ENCODE measurements at regions not wholly inside any gene's neighbourhood (a gene's known extent, or its start where the extent isn't known, plus 50 kb on each side); places are given as distances from the start of the nearest gene placed in this dataset.
A peak's percentile ranks its signal among the peaks of the same experiment; 100 is the strongest.
"Not testable (repeated sequence)": the region's sequence is repeated elsewhere in the genome, so short reads cannot be mapped to it uniquely, and the experiment has no call there.

- Histone ChIP-seq H3K4me1 (ENCODE audit: insufficient read depth, low read length) (peaks cover 18% of the 10 kb centered on the region), H4K20me1 (ENCODE audit: insufficient read depth, low read length) (peaks cover 46% of the 10 kb centered on the region), H3K79me2 (ENCODE audit: insufficient read depth, low read length) (peaks cover 90% of the 10 kb centered on the region)
- H3K36me3 ChIP-seq (replicated peaks in 1 of 2; ENCODE audit: control insufficient read depth in 1 of 2, insufficient read depth in 2 of 2, low read length in 2 of 2); H3K27ac ChIP-seq (ENCODE audit: extremely low read length, insufficient read depth, low read length); H3K4me2 ChIP-seq (ENCODE audit: low read depth, low read length); H3K9ac ChIP-seq (ENCODE audit: insufficient read depth, low read depth, low read length); BruUV-seq (replicated peaks); H3K4me3 ChIP-seq (replicated peaks in 1 of 3; ENCODE audit: insufficient read depth in 1 of 3, low read depth in 2 of 3, low read length in 3 of 3); DNase-seq (ENCODE audit: low spot score); H3K9me3 ChIP-seq (ENCODE audit: low read length); H2AFZ ChIP-seq (ENCODE audit: low read length); H3K27me3 ChIP-seq (ENCODE audit: control insufficient read depth in 1 of 2, insufficient read depth in 2 of 2, low read length in 2 of 2); ATAC-seq; POLR2A ChIA-PET; FAIRE-seq; in situ Hi-C loops (cut with HindIII; ENCODE audit: extremely low pct_ligation_motif_present, low pct_unique_long_range_greater_than_20kb); CTCF ChIA-PET (ENCODE audit: low intra/inter-chr PET ratio, low total read pairs); intact Hi-C loops (cut with micrococcal nuclease; ENCODE audit: unreplicated experiment): not testable (repeated sequence)
- WGBS (ENCODE audit: low lambda C conversion rate), result 100% methylated on average over 2 of the region's 2 CpGs
- TF ChIP-seq ZNF431 (CRISPR knock-in tag; IDR thresholded peaks at IDR 0.05; ENCODE audit: borderline replicate concordance, low read depth), result peak; percentile 98
Observed at GRCh38 chr6:144381499-144381898, 96.4 kb downstream of the UTRN start.

- Histone ChIP-seq H3K9me3 (ENCODE audit: low read length) (no peaks in the 10 kb centered on the region), H3K36me3 (replicated peaks in 1 of 2; ENCODE audit: control insufficient read depth in 1 of 2, insufficient read depth in 2 of 2, low read length in 2 of 2) (peaks cover 0 to 2% of the 10 kb centered on the region in 2 experiments; a peak in 3 of 5 replicates), H3K9ac (ENCODE audit: insufficient read depth, low read depth, low read length) (no peak overlapping the region), H3K4me3 (replicated peaks in 1 of 3; ENCODE audit: insufficient read depth in 1 of 3, low read depth in 2 of 3, low read length in 3 of 3) (no peak overlapping the region), H3K27me3 (ENCODE audit: control insufficient read depth in 1 of 2, insufficient read depth in 2 of 2, low read length in 2 of 2) (no peaks in the 10 kb centered on the region), H3K27ac (ENCODE audit: extremely low read length, insufficient read depth, low read length) (no peak overlapping the region), H3K79me2 (ENCODE audit: insufficient read depth, low read length) (peaks cover 85% of the 10 kb centered on the region), H4K20me1 (ENCODE audit: insufficient read depth, low read length) (peaks cover 35% of the 10 kb centered on the region), H3K4me2 (ENCODE audit: low read depth, low read length) (no peak overlapping the region), H3K4me1 (ENCODE audit: insufficient read depth, low read length) (peaks cover 4% of the 10 kb centered on the region; the same call in 1 of the 2 replicates), H2AFZ (ENCODE audit: low read length) (no peak overlapping the region)
- 98% methylated on average over 2 of the region's 2 CpGs for WGBS (ENCODE audit: low lambda C conversion rate)
- in situ Hi-C loops (cut with HindIII; ENCODE audit: extremely low pct_ligation_motif_present, low pct_unique_long_range_greater_than_20kb) (no loop called here), intact Hi-C loops (cut with micrococcal nuclease; ENCODE audit: unreplicated experiment) (no loop called here)
- DNase-seq (ENCODE audit: low spot score), result no peak
- ChIA-PET CTCF (ENCODE audit: low intra/inter-chr PET ratio, low total read pairs) (no interaction called here), POLR2A (interaction anchor here (0.6 kb wide), 1 partner anchor 69 kb away, joined by 3 read pairs; no protein-coding TSS in a partner anchor)
- ATAC-seq, result no peak
- FAIRE-seq, result no peak
- BruUV-seq (replicated peaks), result no TSS peak
- TF ChIP-seq BCL6 (CRISPR knock-in tag; IDR thresholded peaks at IDR 0.05), result no peak
- no peak for TF ChIP-seq RFX3 (CRISPR knock-in tag; IDR thresholded peaks at IDR 0.05)
- no peak for TF ChIP-seq DNMT1 (CRISPR knock-in tag; IDR thresholded peaks at IDR 0.05)
- TF ChIP-seq ZNF629 (CRISPR knock-in tag; conservative IDR thresholded peaks at IDR 0.05), result no peak
- TF ChIP-seq ZNF839 (CRISPR knock-in tag; IDR thresholded peaks at IDR 0.05; ENCODE audit: borderline replicate concordance), result no peak
- TF ChIP-seq HOXD1 (CRISPR knock-in tag; IDR thresholded peaks at IDR 0.05), result no peak
- TF ChIP-seq CENPX (CRISPR knock-in tag; IDR thresholded peaks at IDR 0.05), result no peak
- no peak for TF ChIP-seq ZNF720 (CRISPR knock-in tag; IDR thresholded peaks at IDR 0.05)
- no peak for TF ChIP-seq ZNF615 (CRISPR knock-in tag; IDR thresholded peaks at IDR 0.05; ENCODE audit: borderline replicate concordance)
- TF ChIP-seq FLYWCH1 (CRISPR knock-in tag; IDR thresholded peaks at IDR 0.05), result no peak
- no peak for TF ChIP-seq BORCS8-MEF2B (CRISPR knock-in tag; IDR thresholded peaks at IDR 0.05)
- no peak for TF ChIP-seq ARNT2 (CRISPR knock-in tag; IDR thresholded peaks at IDR 0.05; ENCODE audit: low read depth)
- TF ChIP-seq NPAS2 (CRISPR knock-in tag; IDR thresholded peaks at IDR 0.05; ENCODE audit: borderline replicate concordance), result no peak
Observed at GRCh38 chr6:144383336-144383735, 98.2 kb downstream of the UTRN start.

Data from HepG2 (cell line).